Caco-2 (cell line): ENCODE measurements at regions not wholly inside any gene's neighbourhood (a gene's known extent, or its start where the extent isn't known, plus 50 kb on each side); places are given as distances from the start of the nearest gene placed in this dataset.

Source experiments
- BruUV-seq: library from RNA; stranded (reverse); fragments of 400-500 nt; replicated peaks from 2 replicates; lab custom pipeline; 2021; lab: Mats Ljungman, UMichigan
- CTCF ChIA-PET: fragments of 300-600 bp; sonication (Branson Sonifier 250); formaldehyde crosslinking; loops from one replicate; lab custom pipeline; 2022; ENCODE audit warnings: antibody characterized with exemption; lab: Charles Lee
- POLR2A ChIA-PET: fragments of 300-600 bp; sonication (Branson Sonifier 250); formaldehyde crosslinking; loops from one replicate; lab custom pipeline; 2022; ENCODE audit warnings: antibody characterized with exemption; lab: Charles Lee
- DNase-seq, 2 experiments: peaks; one replicate each; pipeline versions ENCODE4 v3.0.0 to v3.0.0-alpha.2; 2020 to 2022
- H3K27me3 ChIP-seq: replicated peaks from 2 replicates; pipeline ENCODE4 v1.6.0; 2011; ENCODE audit warnings: low read length; ENCODE audit not compliant: control insufficient read depth, insufficient read depth
- H3K36me3 ChIP-seq: 2 replicates; pipeline ENCODE4 v1.5.1; 2011; ENCODE audit warnings: low read length; ENCODE audit not compliant: control insufficient read depth, insufficient read depth
- H3K4me1 ChIP-seq: fragments of 250-450 bp; sonication (Bioruptor Pico); 2 replicates; pipeline ENCODE4 v1.5.1; 2020; ENCODE audit warnings: mild to moderate bottlenecking
- H3K4me3 ChIP-seq: 2 replicates; pipeline ENCODE4 v1.5.1; 2011; ENCODE audit warnings: low read depth, mild to moderate bottlenecking, control low read depth, low read length
- H3K9me3 ChIP-seq: fragments of 250-450 bp; sonication (Bioruptor Pico); 2 replicates; pipeline ENCODE4 v1.5.1; 2020; ENCODE audit warnings: mild to moderate bottlenecking, moderate library complexity
- H3K27ac Mint-ChIP-seq: one replicate; pipeline ENCODE4 v1.8.0; 2022; ENCODE audit warnings: mixed read lengths; ENCODE audit not compliant: unreplicated experiment
- H3K27me3 Mint-ChIP-seq: one replicate; pipeline ENCODE4 v1.8.0; 2022; ENCODE audit warnings: mixed read lengths; ENCODE audit not compliant: insufficient read depth, unreplicated experiment
- H3K36me3 Mint-ChIP-seq: one replicate; pipeline ENCODE4 v1.8.0; 2022; ENCODE audit warnings: mild to moderate bottlenecking, mixed read lengths; ENCODE audit not compliant: insufficient read depth, unreplicated experiment
- H3K4me1 Mint-ChIP-seq: one replicate; pipeline ENCODE4 v1.8.0; 2022; ENCODE audit warnings: low read depth, mixed read lengths; ENCODE audit not compliant: unreplicated experiment
- H3K4me3 Mint-ChIP-seq: one replicate; pipeline ENCODE4 v1.8.0; 2022; ENCODE audit warnings: mild to moderate bottlenecking, moderate library complexity, mixed read lengths; ENCODE audit not compliant: unreplicated experiment
- H3K9me3 Mint-ChIP-seq: one replicate; pipeline ENCODE4 v1.8.0; 2022; ENCODE audit warnings: mixed read lengths; ENCODE audit not compliant: unreplicated experiment
- intact Hi-C: fragments of 100-400 bp; cut with micrococcal nuclease; formaldehyde crosslinking; loops from one replicate; pipeline ENCODE4 v1.10.0; 2022; ENCODE audit not compliant: unreplicated experiment
- TF ChIP-seq, protein P1 (sequence below), 2 experiments: fragments of 200-600 bp in 1 of 2; IDR thresholded peaks; 1 replicate in 1 of 2; 2 replicates in 1 of 2; pipeline versions ENCODE4 v1.5.1 to v1.8.0; 2011 to 2022; ENCODE audit warnings: antibody characterized with exemption in 1 of 2, control low read depth in 1 of 2, inconsistent platforms in 1 of 2, low read depth in 1 of 2, low read length in 1 of 2, mild to moderate bottlenecking in 1 of 2, moderate library complexity in 1 of 2; ENCODE audit not compliant: insufficient read depth in 1 of 2, severe bottlenecking in 1 of 2, unreplicated experiment in 1 of 2

- intact Hi-C loops, result no loop called here
- H3K4me1 Mint-ChIP-seq, result peaks cover 10% of the 10 kb centered on the region
- H3K27me3 ChIP-seq, result no peaks in the 10 kb centered on the region
- POLR2A ChIA-PET, result no interaction called here
- no peak overlapping the region for H3K4me3 Mint-ChIP-seq
- H3K27me3 Mint-ChIP-seq, result no peaks in the 10 kb centered on the region
- no peak overlapping the region for H3K27ac Mint-ChIP-seq
- TF ChIP-seq, protein P1, sequence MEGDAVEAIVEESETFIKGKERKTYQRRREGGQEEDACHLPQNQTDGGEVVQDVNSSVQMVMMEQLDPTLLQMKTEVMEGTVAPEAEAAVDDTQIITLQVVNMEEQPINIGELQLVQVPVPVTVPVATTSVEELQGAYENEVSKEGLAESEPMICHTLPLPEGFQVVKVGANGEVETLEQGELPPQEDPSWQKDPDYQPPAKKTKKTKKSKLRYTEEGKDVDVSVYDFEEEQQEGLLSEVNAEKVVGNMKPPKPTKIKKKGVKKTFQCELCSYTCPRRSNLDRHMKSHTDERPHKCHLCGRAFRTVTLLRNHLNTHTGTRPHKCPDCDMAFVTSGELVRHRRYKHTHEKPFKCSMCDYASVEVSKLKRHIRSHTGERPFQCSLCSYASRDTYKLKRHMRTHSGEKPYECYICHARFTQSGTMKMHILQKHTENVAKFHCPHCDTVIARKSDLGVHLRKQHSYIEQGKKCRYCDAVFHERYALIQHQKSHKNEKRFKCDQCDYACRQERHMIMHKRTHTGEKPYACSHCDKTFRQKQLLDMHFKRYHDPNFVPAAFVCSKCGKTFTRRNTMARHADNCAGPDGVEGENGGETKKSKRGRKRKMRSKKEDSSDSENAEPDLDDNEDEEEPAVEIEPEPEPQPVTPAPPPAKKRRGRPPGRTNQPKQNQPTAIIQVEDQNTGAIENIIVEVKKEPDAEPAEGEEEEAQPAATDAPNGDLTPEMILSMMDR (IDR thresholded peaks at IDR 0.05; ENCODE audit: insufficient read depth in 1 of 2, low read depth in 1 of 2, low read length in 1 of 2, severe bottlenecking in 1 of 2, unreplicated experiment in 1 of 2), result no peak
- H3K36me3 Mint-ChIP-seq, result no peaks in the 10 kb centered on the region
- H3K9me3 ChIP-seq, result no peaks in the 10 kb centered on the region
- H3K9me3 Mint-ChIP-seq, result no peaks in the 10 kb centered on the region
- CTCF ChIA-PET, result no interaction called here
- no peak overlapping the region for H3K4me3 ChIP-seq
- peaks cover 10% of the 10 kb centered on the region; the same call in 1 of the 2 replicates for H3K4me1 ChIP-seq
- peak; percentile 45 to 49 for DNase-seq
- BruUV-seq, result no TSS peak
- no peaks in the 10 kb centered on the region for H3K36me3 ChIP-seq
Observed at GRCh38 chr21:33121715-33122475, 52.0 kb downstream of the OLIG1 start.

- intact Hi-C loops, result no loop called here
- no TSS peak for BruUV-seq
- H3K9me3 ChIP-seq, result no peaks in the 10 kb centered on the region
- ChIA-PET CTCF (no interaction called here), POLR2A (no interaction called here)
- H3K27me3 ChIP-seq, result no peaks in the 10 kb centered on the region
- Mint-ChIP-seq H3K27me3 (no peaks in the 10 kb centered on the region), H3K36me3 (no peaks in the 10 kb centered on the region), H3K27ac (no peak overlapping the region), H3K4me3 (no peak overlapping the region), H3K4me1 (peaks cover 10% of the 10 kb centered on the region), H3K9me3 (no peaks in the 10 kb centered on the region)
- no peaks in the 10 kb centered on the region for H3K36me3 ChIP-seq
- TF ChIP-seq, protein P1 (IDR thresholded peaks at IDR 0.05; ENCODE audit: insufficient read depth in 1 of 2, low read depth in 1 of 2, low read length in 1 of 2, severe bottlenecking in 1 of 2, unreplicated experiment in 1 of 2), result no peak
- no peak for DNase-seq
- peaks cover 10% of the 10 kb centered on the region; the same call in 1 of the 2 replicates for H3K4me1 ChIP-seq
- no peak overlapping the region for H3K4me3 ChIP-seq
Observed at GRCh38 chr21:33122507-33122906, 52.6 kb downstream of the OLIG1 start.

GRCh38 chr21:33123374-33124123 is 53.6 kb downstream of the OLIG1 start:
- no peaks in the 10 kb centered on the region for H3K27me3 Mint-ChIP-seq
- no peaks in the 10 kb centered on the region for H3K9me3 Mint-ChIP-seq
- no peaks in the 10 kb centered on the region for H3K36me3 Mint-ChIP-seq
- TF ChIP-seq, protein P1 (IDR thresholded peaks at IDR 0.05; ENCODE audit: insufficient read depth in 1 of 2, low read depth in 1 of 2, low read length in 1 of 2, severe bottlenecking in 1 of 2, unreplicated experiment in 1 of 2), result no peak
- peaks cover 10% of the 10 kb centered on the region; the same call in 1 of the 2 replicates for H3K4me1 ChIP-seq
- intact Hi-C loops, result no loop called here
- H3K4me1 Mint-ChIP-seq, result peaks cover 10% of the 10 kb centered on the region
- no peak for DNase-seq
- no TSS peak for BruUV-seq
- no peaks in the 10 kb centered on the region for H3K36me3 ChIP-seq
- H3K4me3 ChIP-seq, result no peak overlapping the region
- POLR2A ChIA-PET, result no interaction called here
- CTCF ChIA-PET, result interaction anchor here (1.9 kb wide), 1 partner anchor 129 kb away, joined by 5 read pairs; no protein-coding TSS in a partner anchor
- no peak overlapping the region for H3K4me3 Mint-ChIP-seq
- H3K27ac Mint-ChIP-seq, result no peak overlapping the region
- H3K27me3 ChIP-seq, result no peaks in the 10 kb centered on the region
- no peaks in the 10 kb centered on the region for H3K9me3 ChIP-seq
